ENCODE measurements at regions not wholly inside any gene's neighbourhood (a gene's known extent, or its start where the extent isn't known, plus 50 kb on each side); places are given as distances from the start of the nearest gene placed in this dataset.

- H3K4me3 Mint-ChIP-seq: no peak overlapping the region
- no peaks in the 10 kb centered on the region for H3K9me3 Mint-ChIP-seq
- no peaks in the 10 kb centered on the region for H3K36me3 Mint-ChIP-seq
- H3K27ac Mint-ChIP-seq: no peak overlapping the region
- H3K27me3 Mint-ChIP-seq: peaks cover 2% of the 10 kb centered on the region
- no peaks in the 10 kb centered on the region for H3K4me1 Mint-ChIP-seq
These were observed 128.5 kb upstream of the GAP43 start for GRCh38 chr3:115494826-115495225.

- Mint-ChIP-seq H3K9me3 (no peaks in the 10 kb centered on the region), H3K36me3 (no peaks in the 10 kb centered on the region), H3K4me1 (no peaks in the 10 kb centered on the region), H3K27me3 (peaks cover 3% of the 10 kb centered on the region), H3K4me3 (no peak overlapping the region), H3K27ac (no peak overlapping the region)
These were observed 124.9 kb upstream of the GAP43 start for GRCh38 chr3:115498421-115498820.

GRCh38 chr3:115498898-115499297 is 124.4 kb upstream of the GAP43 start:
- H3K9me3 Mint-ChIP-seq: no peaks in the 10 kb centered on the region
- H3K27ac Mint-ChIP-seq: no peak overlapping the region
- no peaks in the 10 kb centered on the region for H3K4me1 Mint-ChIP-seq
- no peaks in the 10 kb centered on the region for H3K36me3 Mint-ChIP-seq
- peaks cover 3% of the 10 kb centered on the region for H3K27me3 Mint-ChIP-seq
- no peak overlapping the region for H3K4me3 Mint-ChIP-seq

- Mint-ChIP-seq H3K9me3 (no peaks in the 10 kb centered on the region), H3K4me3 (no peak overlapping the region), H3K27me3 (peaks cover 4% of the 10 kb centered on the region), H3K27ac (no peak overlapping the region), H3K4me1 (no peaks in the 10 kb centered on the region), H3K36me3 (no peaks in the 10 kb centered on the region)
These were observed 123.6 kb upstream of the GAP43 start for GRCh38 chr3:115499666-115500065.

GRCh38 chr3:115500795-115501194 is 122.5 kb upstream of the GAP43 start:
- Mint-ChIP-seq H3K4me3 (no peak overlapping the region), H3K4me1 (no peaks in the 10 kb centered on the region), H3K9me3 (no peaks in the 10 kb centered on the region), H3K27me3 (peaks cover 2% of the 10 kb centered on the region), H3K36me3 (no peaks in the 10 kb centered on the region), H3K27ac (no peak overlapping the region)

GRCh38 chr3:115502128-115502527 is 121.2 kb upstream of the GAP43 start:
- Mint-ChIP-seq H3K4me1 (no peaks in the 10 kb centered on the region), H3K36me3 (no peaks in the 10 kb centered on the region), H3K27ac (no peak overlapping the region), H3K27me3 (peaks cover 6% of the 10 kb centered on the region), H3K9me3 (no peaks in the 10 kb centered on the region), H3K4me3 (no peak overlapping the region)

GRCh38 chr3:115503394-115503793 is 119.9 kb upstream of the GAP43 start:
- H3K4me3 Mint-ChIP-seq: no peak overlapping the region
- H3K27ac Mint-ChIP-seq: no peak overlapping the region
- H3K27me3 Mint-ChIP-seq: peaks cover 9% of the 10 kb centered on the region
- H3K9me3 Mint-ChIP-seq: no peaks in the 10 kb centered on the region
- no peaks in the 10 kb centered on the region for H3K4me1 Mint-ChIP-seq
- H3K36me3 Mint-ChIP-seq: no peaks in the 10 kb centered on the region

- H3K27me3 Mint-ChIP-seq: peaks cover 36% of the 10 kb centered on the region
These were observed 114.7 kb upstream of the GAP43 start for GRCh38 chr3:115508562-115508961.

GRCh38 chr3:115512565-115513415 is 110.5 kb upstream of the GAP43 start:
- Mint-ChIP-seq H3K27ac (no peak overlapping the region), H3K4me1 (peaks cover 21% of the 10 kb centered on the region), H3K4me3 (peak overlapping the region; percentile 88), H3K27me3 (peaks cover 33% of the 10 kb centered on the region), H3K36me3 (peaks cover 2% of the 10 kb centered on the region), H3K9me3 (no peaks in the 10 kb centered on the region)

More at GRCh38 chr3:115508562-115508961, 114.7 kb upstream of the GAP43 start:
- Mint-ChIP-seq H3K9me3 (no peaks in the 10 kb centered on the region), H3K4me1 (peaks cover 16% of the 10 kb centered on the region), H3K4me3 (no peak overlapping the region), H3K27ac (no peak overlapping the region), H3K36me3 (no peaks in the 10 kb centered on the region)

GRCh38 chr3:115513416-115513800 is 109.9 kb upstream of the GAP43 start:
- peak overlapping the region; percentile 88 for H3K4me3 Mint-ChIP-seq
- H3K36me3 Mint-ChIP-seq: peaks cover 2% of the 10 kb centered on the region
- peaks cover 21% of the 10 kb centered on the region for H3K4me1 Mint-ChIP-seq
- peaks cover 30% of the 10 kb centered on the region for H3K27me3 Mint-ChIP-seq
- no peaks in the 10 kb centered on the region for H3K9me3 Mint-ChIP-seq
- H3K27ac Mint-ChIP-seq: no peak overlapping the region

- H3K4me1 Mint-ChIP-seq: peaks cover 15% of the 10 kb centered on the region
- H3K9me3 Mint-ChIP-seq: no peaks in the 10 kb centered on the region
- no peak overlapping the region for H3K27ac Mint-ChIP-seq
- peaks cover 2% of the 10 kb centered on the region for H3K36me3 Mint-ChIP-seq
- H3K27me3 Mint-ChIP-seq: peaks cover 6% of the 10 kb centered on the region
- H3K4me3 Mint-ChIP-seq: no peak overlapping the region
These were observed 105.8 kb upstream of the GAP43 start for GRCh38 chr3:115517457-115518050.

GRCh38 chr3:115518100-115518852 is 105.0 kb upstream of the GAP43 start:
- peaks cover 8% of the 10 kb centered on the region for H3K4me1 Mint-ChIP-seq
- no peak overlapping the region for H3K4me3 Mint-ChIP-seq
- no peaks in the 10 kb centered on the region for H3K9me3 Mint-ChIP-seq
- peaks cover 2% of the 10 kb centered on the region for H3K27me3 Mint-ChIP-seq
- H3K36me3 Mint-ChIP-seq: peaks cover 2% of the 10 kb centered on the region
- H3K27ac Mint-ChIP-seq: no peak overlapping the region

GRCh38 chr3:115520241-115520640 is 103.1 kb upstream of the GAP43 start:
- Mint-ChIP-seq H3K9me3 (no peaks in the 10 kb centered on the region), H3K27me3 (peaks cover 1% of the 10 kb centered on the region), H3K36me3 (no peaks in the 10 kb centered on the region), H3K4me1 (no peaks in the 10 kb centered on the region), H3K4me3 (no peak overlapping the region), H3K27ac (no peak overlapping the region)

GRCh38 chr3:115520651-115521245 is 102.6 kb upstream of the GAP43 start:
- Mint-ChIP-seq H3K27me3 (peaks cover 1% of the 10 kb centered on the region), H3K9me3 (no peaks in the 10 kb centered on the region), H3K27ac (no peak overlapping the region), H3K4me1 (no peaks in the 10 kb centered on the region), H3K4me3 (no peak overlapping the region), H3K36me3 (no peaks in the 10 kb centered on the region)

GRCh38 chr3:115523458-115523857 is 99.9 kb upstream of the GAP43 start:
- Mint-ChIP-seq H3K4me3 (no peak overlapping the region), H3K4me1 (no peaks in the 10 kb centered on the region), H3K9me3 (no peaks in the 10 kb centered on the region)

More at GRCh38 chr3:115523458-115523857, 99.9 kb upstream of the GAP43 start:
- H3K27me3 Mint-ChIP-seq: peaks cover 2% of the 10 kb centered on the region
- no peak overlapping the region for H3K27ac Mint-ChIP-seq
- no peaks in the 10 kb centered on the region for H3K36me3 Mint-ChIP-seq

Data from activated naive CD4-positive, alpha-beta T cell treated with anti-CD3 and anti-CD28 coated beads, Interleukin-2, amount 50 U/mL, for 24 hours (primary cell).